ENCODE measurements at regions not wholly inside any gene's neighbourhood (a gene's known extent, or its start where the extent isn't known, plus 50 kb on each side); places are given as distances from the start of the nearest gene placed in this dataset.

DNA sequence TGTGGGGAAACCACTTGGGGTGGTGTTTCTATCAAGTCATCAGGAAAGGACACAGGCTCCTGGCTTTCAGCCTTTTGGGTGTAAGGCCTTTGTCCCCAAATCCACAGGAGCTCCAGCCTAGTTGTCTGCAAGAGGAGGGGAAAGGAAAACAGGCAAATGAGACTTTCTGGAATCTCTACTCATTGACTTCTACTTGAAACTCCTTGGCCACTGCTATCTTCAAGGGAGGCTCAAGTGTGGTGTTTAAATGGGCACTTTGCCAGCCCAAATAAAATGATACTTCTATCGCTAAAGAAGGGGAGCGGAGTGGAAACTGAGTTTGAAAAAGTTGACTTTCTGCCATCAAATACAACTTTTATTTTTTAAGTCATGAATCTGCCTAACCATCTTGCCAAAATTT lies 445.9 kb upstream of the RGS6 start:
- TF ChIP-seq, protein P1, sequence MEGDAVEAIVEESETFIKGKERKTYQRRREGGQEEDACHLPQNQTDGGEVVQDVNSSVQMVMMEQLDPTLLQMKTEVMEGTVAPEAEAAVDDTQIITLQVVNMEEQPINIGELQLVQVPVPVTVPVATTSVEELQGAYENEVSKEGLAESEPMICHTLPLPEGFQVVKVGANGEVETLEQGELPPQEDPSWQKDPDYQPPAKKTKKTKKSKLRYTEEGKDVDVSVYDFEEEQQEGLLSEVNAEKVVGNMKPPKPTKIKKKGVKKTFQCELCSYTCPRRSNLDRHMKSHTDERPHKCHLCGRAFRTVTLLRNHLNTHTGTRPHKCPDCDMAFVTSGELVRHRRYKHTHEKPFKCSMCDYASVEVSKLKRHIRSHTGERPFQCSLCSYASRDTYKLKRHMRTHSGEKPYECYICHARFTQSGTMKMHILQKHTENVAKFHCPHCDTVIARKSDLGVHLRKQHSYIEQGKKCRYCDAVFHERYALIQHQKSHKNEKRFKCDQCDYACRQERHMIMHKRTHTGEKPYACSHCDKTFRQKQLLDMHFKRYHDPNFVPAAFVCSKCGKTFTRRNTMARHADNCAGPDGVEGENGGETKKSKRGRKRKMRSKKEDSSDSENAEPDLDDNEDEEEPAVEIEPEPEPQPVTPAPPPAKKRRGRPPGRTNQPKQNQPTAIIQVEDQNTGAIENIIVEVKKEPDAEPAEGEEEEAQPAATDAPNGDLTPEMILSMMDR (IDR thresholded peaks at IDR 0.05; ENCODE audit: poor library complexity, severe bottlenecking): no peak
- TF ChIP-seq SMC3 (conservative IDR thresholded peaks at IDR 0.05; ENCODE audit: poor library complexity) (no peak), MXI1 (conservative IDR thresholded peaks at IDR 0.05; ENCODE audit: poor library complexity, severe bottlenecking) (no peak), POLR2AphosphoS5 (IDR thresholded peaks at IDR 0.05) (no peak), EZH2 (IDR thresholded peaks at IDR 0.05; ENCODE audit: borderline replicate concordance, insufficient read depth, low read length, poor library complexity, severe bottlenecking) (no peak), RAD21 (conservative IDR thresholded peaks at IDR 0.05) (no peak), TAF1 (IDR thresholded peaks at IDR 0.05; ENCODE audit: low read depth) (no peak)
- TF ChIP-seq, protein P2, sequence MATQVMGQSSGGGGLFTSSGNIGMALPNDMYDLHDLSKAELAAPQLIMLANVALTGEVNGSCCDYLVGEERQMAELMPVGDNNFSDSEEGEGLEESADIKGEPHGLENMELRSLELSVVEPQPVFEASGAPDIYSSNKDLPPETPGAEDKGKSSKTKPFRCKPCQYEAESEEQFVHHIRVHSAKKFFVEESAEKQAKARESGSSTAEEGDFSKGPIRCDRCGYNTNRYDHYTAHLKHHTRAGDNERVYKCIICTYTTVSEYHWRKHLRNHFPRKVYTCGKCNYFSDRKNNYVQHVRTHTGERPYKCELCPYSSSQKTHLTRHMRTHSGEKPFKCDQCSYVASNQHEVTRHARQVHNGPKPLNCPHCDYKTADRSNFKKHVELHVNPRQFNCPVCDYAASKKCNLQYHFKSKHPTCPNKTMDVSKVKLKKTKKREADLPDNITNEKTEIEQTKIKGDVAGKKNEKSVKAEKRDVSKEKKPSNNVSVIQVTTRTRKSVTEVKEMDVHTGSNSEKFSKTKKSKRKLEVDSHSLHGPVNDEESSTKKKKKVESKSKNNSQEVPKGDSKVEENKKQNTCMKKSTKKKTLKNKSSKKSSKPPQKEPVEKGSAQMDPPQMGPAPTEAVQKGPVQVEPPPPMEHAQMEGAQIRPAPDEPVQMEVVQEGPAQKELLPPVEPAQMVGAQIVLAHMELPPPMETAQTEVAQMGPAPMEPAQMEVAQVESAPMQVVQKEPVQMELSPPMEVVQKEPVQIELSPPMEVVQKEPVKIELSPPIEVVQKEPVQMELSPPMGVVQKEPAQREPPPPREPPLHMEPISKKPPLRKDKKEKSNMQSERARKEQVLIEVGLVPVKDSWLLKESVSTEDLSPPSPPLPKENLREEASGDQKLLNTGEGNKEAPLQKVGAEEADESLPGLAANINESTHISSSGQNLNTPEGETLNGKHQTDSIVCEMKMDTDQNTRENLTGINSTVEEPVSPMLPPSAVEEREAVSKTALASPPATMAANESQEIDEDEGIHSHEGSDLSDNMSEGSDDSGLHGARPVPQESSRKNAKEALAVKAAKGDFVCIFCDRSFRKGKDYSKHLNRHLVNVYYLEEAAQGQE (IDR thresholded peaks at IDR 0.05; ENCODE audit: borderline replicate concordance): no peak
- Histone ChIP-seq H4K20me1 (ENCODE audit: insufficient read depth) (no peaks in the 10 kb centered on the region), H3K79me2 (replicated peaks; ENCODE audit: insufficient read depth, low read length) (no peaks in the 10 kb centered on the region), H3K36me3 (ENCODE audit: insufficient read depth, low read length) (no peaks in the 10 kb centered on the region), H3K27me3 (ENCODE audit: insufficient read depth, low read depth, low read length) (no peaks in the 10 kb centered on the region), H3K27ac (ENCODE audit: low read length) (no peak overlapping the region), H3K4me3 (ENCODE audit: low read length) (no peak overlapping the region), H3K9ac (ENCODE audit: low read length) (no peak overlapping the region), H3K9me2 (ENCODE audit: insufficient read depth, low read length) (no peaks in the 10 kb centered on the region), H3K4me2 (ENCODE audit: low read length) (no peak overlapping the region), H3F3A (ENCODE audit: insufficient read depth, low read length, poor library complexity, severe bottlenecking) (no peaks in the 10 kb centered on the region), H3K9me3 (ENCODE audit: low read length) (no peaks in the 10 kb centered on the region), H2AFZ (ENCODE audit: low read depth, low read length) (no peak overlapping the region)

- H3K27ac ChIP-seq (ENCODE audit: low read length): no peak overlapping the region
- H3F3A ChIP-seq (ENCODE audit: insufficient read depth, low read length, poor library complexity, severe bottlenecking): no peaks in the 10 kb centered on the region
- H3K9me3 ChIP-seq (ENCODE audit: low read length): no peaks in the 10 kb centered on the region
- no peak for TF ChIP-seq EP300 (conservative IDR thresholded peaks at IDR 0.05; ENCODE audit: poor library complexity, severe bottlenecking)
- no peak for TF ChIP-seq SMC3 (conservative IDR thresholded peaks at IDR 0.05; ENCODE audit: poor library complexity)
- no peak for TF ChIP-seq POLR2AphosphoS5 (IDR thresholded peaks at IDR 0.05)
- no peak for TF ChIP-seq MXI1 (conservative IDR thresholded peaks at IDR 0.05; ENCODE audit: poor library complexity, severe bottlenecking)
- TF ChIP-seq RAD21 (conservative IDR thresholded peaks at IDR 0.05): no peak
- no peak for TF ChIP-seq TAF1 (IDR thresholded peaks at IDR 0.05; ENCODE audit: low read depth)
- H3K9me2 ChIP-seq (ENCODE audit: insufficient read depth, low read length): no peaks in the 10 kb centered on the region
- no peak overlapping the region for H2AFZ ChIP-seq (ENCODE audit: low read depth, low read length)
- no peaks in the 10 kb centered on the region for H3K36me3 ChIP-seq (ENCODE audit: insufficient read depth, low read length)
- H3K79me2 ChIP-seq (replicated peaks; ENCODE audit: insufficient read depth, low read length): no peaks in the 10 kb centered on the region
- H4K20me1 ChIP-seq (ENCODE audit: insufficient read depth): no peaks in the 10 kb centered on the region
- H3K4me3 ChIP-seq (ENCODE audit: low read length): no peak overlapping the region
- no peak overlapping the region for H3K4me2 ChIP-seq (ENCODE audit: low read length)
- no peak overlapping the region for H3K9ac ChIP-seq (ENCODE audit: low read length)
- no peaks in the 10 kb centered on the region for H3K27me3 ChIP-seq (ENCODE audit: insufficient read depth, low read depth, low read length)
Observed at GRCh38 chr14:71487449-71487848, 444.8 kb upstream of the RGS6 start.
